Stimulated activated CD8-positive, alpha-beta memory T cell treated with anti-CD3 and anti-CD28 coated beads, Interleukin-12 subunit alpha, Interleukin-12 subunit beta, amount 100 ng/mL, for 1 hour (primary cell): ENCODE measurements at regions not wholly inside any gene's neighbourhood (a gene's known extent, or its start where the extent isn't known, plus 50 kb on each side); places are given as distances from the start of the nearest gene placed in this dataset.
"Not testable (repeated sequence)": the region's sequence is repeated elsewhere in the genome, so short reads cannot be mapped to it uniquely, and the experiment has no call there.

ENCODE experiments used
- DNase-seq: peaks from one replicate; pipeline ENCODE4 v3.0.0-alpha.2; 2020; ENCODE audit warnings: low read depth

GRCh38 chr2:111287646-111288568 lies 167.2 kb downstream of the BCL2L11 start:
- not testable (repeated sequence) for DNase-seq

GRCh38 chr2:111290370-111290769 lies 169.7 kb downstream of the BCL2L11 start:
- not testable (repeated sequence) for DNase-seq

- not testable (repeated sequence) for DNase-seq
These were observed 170.9 kb downstream of the BCL2L11 start for GRCh38 chr2:111291566-111291965.

- not testable (repeated sequence) for DNase-seq
These were observed 171.7 kb downstream of the BCL2L11 start for GRCh38 chr2:111292232-111292968.

- not testable (repeated sequence) for DNase-seq
These were observed 174.0 kb downstream of the BCL2L11 start for GRCh38 chr2:111294699-111295098.

GRCh38 chr2:111296122-111296804 lies 175.5 kb downstream of the BCL2L11 start:
- DNase-seq: not testable (repeated sequence)

GRCh38 chr2:111297128-111297527 lies 176.4 kb downstream of the BCL2L11 start:
- not testable (repeated sequence) for DNase-seq

- DNase-seq: not testable (repeated sequence)
These were observed 178.2 kb downstream of the BCL2L11 start for GRCh38 chr2:111298927-111299326.

GRCh38 chr2:111299635-111300034 lies 178.9 kb downstream of the BCL2L11 start:
- not testable (repeated sequence) for DNase-seq

- DNase-seq: not testable (repeated sequence)
These were observed 181.0 kb downstream of the BCL2L11 start for GRCh38 chr2:111301677-111302076.

GRCh38 chr2:111302397-111303218 lies 181.9 kb downstream of the BCL2L11 start:
- not testable (repeated sequence) for DNase-seq

- not testable (repeated sequence) for DNase-seq
These were observed 186.6 kb downstream of the BCL2L11 start for GRCh38 chr2:111307302-111307701.

- DNase-seq: not testable (repeated sequence)
These were observed 188.7 kb downstream of the BCL2L11 start for GRCh38 chr2:111309231-111310075.

GRCh38 chr2:111310395-111310794 lies 189.7 kb downstream of the BCL2L11 start:
- not testable (repeated sequence) for DNase-seq

GRCh38 chr2:111311568-111311967 lies 190.9 kb downstream of the BCL2L11 start:
- not testable (repeated sequence) for DNase-seq

- not testable (repeated sequence) for DNase-seq
These were observed 192.3 kb downstream of the BCL2L11 start for GRCh38 chr2:111312897-111313607.

- not testable (repeated sequence) for DNase-seq
These were observed 193.0 kb downstream of the BCL2L11 start for GRCh38 chr2:111313711-111314110.

GRCh38 chr2:111315188-111315917 lies 194.6 kb downstream of the BCL2L11 start:
- DNase-seq: not testable (repeated sequence)

GRCh38 chr2:111316221-111316741 lies 195.6 kb downstream of the BCL2L11 start:
- not testable (repeated sequence) for DNase-seq
